NCI-H1694 (cell line): ENCODE measurements at regions not wholly inside any gene's neighbourhood (a gene's known extent, or its start where the extent isn't known, plus 50 kb on each side); places are given as distances from the start of the nearest gene placed in this dataset.

Experiments
- DNase-seq: peaks from one replicate; lab custom pipeline; 2025; lab: John Stamatoyannopoulos, UW

DNA sequence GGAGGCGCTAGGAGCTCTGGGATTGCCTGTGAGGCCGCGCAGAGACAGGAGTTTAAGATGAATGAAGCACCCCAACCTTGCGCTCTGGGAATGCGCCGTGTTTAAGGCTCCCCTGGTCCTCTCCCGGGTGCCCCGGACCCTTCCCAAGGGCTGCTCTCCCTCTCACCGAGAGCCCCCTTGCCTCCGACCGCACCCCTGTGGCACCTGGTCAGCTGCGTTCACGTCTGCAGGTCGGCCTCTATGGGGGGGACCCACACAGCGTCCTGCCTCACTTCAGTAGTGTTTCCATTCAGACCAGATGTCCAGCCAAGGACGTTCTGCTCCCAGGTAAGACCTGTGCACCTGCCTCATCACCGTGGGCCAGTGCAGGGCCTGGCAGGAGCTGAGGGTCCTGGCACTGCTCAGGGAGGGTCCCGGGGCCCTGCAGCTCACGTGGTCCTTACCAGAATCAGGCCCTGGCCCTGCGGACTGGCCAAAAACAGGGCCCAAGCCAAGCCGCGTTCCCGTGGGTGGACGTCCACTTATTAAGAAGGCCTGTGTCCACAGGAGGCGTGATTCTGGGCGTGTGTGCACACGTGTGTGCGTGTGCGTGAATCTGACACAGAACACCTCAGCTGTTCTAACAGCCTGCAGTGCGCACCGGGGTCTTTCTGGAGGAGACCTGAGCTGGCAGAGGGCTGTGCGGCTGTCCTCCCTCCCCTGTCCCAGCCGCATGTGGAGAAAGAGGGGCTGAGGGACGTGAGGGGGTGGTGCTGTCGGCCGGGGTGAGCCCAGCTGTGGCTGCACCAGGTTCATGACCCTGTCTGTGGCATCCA, 79.9 kb upstream of the BHLHE23 start:
- no peak for DNase-seq

GRCh38 chr20:63085151-63085861, 78.5 kb upstream of the BHLHE23 start:
- DNase-seq, result no peak

- DNase-seq, result no peak
Observed at GRCh38 chr20:63084563-63084927, 77.8 kb upstream of the BHLHE23 start.

- no peak for DNase-seq
Observed at GRCh38 chr20:63083831-63084562, 77.2 kb upstream of the BHLHE23 start.

GRCh38 chr20:63082939-63083735, 76.4 kb upstream of the BHLHE23 start:
- DNase-seq, result no peak

- DNase-seq, result no peak
Observed at GRCh38 chr20:63082308-63082938, 75.7 kb upstream of the BHLHE23 start.

GRCh38 chr20:63081831-63082230, 75.1 kb upstream of the BHLHE23 start:
- no peak for DNase-seq

DNA sequence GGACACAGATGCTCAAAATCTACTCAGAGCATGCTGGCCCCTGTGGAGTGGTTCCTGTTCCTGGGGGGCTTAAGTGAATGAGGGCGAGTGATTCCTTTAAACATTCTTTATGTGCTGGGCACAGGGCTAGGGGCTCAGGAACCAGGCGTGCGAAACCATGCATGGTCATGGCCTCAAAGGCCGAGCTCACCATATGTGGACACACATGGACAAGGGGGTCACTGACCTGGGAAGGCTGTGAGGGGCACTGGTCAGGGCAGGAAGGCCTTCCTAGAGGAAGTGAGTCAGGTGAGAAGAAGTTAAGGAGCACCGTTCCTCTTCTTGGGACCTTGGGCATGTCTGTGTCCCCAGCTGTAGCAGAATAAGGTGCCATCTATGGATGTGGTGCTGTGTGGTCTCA, 74.6 kb upstream of the BHLHE23 start:
- no peak for DNase-seq

- DNase-seq, result no peak
Observed at GRCh38 chr20:63080811-63081210, 74.0 kb upstream of the BHLHE23 start.

GRCh38 chr20:63080411-63080810, 73.6 kb upstream of the BHLHE23 start:
- DNase-seq, result no peak

- DNase-seq, result no peak
Observed at GRCh38 chr20:63079971-63080370, 73.2 kb upstream of the BHLHE23 start.

DNA sequence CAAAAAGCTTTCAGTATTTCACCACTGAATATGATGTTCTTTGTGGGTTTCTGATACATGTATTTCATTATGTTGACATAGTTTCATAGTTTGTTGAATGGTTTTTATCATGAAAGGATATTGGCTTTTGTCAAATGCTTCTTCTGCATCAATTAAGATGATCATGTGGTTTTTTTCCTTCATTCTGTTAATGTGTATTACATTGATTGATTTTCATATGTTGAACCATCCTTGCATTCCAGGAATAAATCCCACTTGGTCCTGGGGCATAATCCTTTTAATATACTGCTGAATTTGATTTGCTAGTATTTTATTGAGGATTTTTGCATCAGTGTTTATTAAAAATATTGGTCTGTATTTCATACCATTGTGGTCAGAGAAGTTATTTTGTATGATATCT, 70.9 kb upstream of the BHLHE23 start:
- no peak for DNase-seq

DNA sequence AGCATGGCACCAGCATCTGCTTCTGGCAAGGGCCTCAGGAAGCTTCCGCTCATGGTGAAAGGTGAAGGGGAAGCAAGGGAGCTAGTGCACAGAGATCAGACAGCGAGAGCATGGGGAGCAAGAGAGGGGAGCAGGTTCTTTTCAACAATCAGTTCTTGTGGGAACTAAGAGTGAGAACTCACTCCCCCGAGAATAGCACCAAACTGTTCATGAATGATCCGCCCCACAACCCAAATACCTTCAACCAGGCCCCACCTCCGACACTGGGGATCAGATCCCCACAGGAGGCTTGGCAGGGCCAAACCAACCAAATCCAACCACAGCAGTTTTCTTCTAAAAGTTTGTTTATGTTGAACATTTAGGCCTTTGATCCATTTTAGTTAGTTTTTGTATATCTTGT, 69.7 kb upstream of the BHLHE23 start:
- no peak for DNase-seq

DNA sequence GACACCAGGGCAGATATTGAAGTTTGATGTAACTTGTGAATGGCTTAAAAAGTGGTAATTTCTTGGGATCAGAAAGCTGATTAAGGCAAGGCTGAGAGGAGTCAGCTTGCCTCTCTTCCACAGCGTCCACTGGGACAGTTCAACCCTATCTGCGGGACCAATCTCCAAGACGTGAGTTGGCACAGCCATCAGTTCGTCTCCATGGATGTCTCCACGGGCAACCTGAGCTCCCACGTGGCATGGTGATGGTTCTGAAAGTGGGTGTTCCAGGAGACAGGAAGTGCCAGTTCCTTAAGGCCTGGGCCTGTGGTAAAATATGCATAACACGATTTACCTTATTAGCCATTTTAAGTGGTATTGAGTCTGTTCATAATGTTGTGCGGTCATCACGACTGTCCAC, 67.9 kb upstream of the BHLHE23 start:
- no peak for DNase-seq

- no peak for DNase-seq
Observed at GRCh38 chr20:63074182-63074581, 67.4 kb upstream of the BHLHE23 start.

- DNase-seq, result no peak
Observed at GRCh38 chr20:63073738-63074065, 66.9 kb upstream of the BHLHE23 start.

DNA sequence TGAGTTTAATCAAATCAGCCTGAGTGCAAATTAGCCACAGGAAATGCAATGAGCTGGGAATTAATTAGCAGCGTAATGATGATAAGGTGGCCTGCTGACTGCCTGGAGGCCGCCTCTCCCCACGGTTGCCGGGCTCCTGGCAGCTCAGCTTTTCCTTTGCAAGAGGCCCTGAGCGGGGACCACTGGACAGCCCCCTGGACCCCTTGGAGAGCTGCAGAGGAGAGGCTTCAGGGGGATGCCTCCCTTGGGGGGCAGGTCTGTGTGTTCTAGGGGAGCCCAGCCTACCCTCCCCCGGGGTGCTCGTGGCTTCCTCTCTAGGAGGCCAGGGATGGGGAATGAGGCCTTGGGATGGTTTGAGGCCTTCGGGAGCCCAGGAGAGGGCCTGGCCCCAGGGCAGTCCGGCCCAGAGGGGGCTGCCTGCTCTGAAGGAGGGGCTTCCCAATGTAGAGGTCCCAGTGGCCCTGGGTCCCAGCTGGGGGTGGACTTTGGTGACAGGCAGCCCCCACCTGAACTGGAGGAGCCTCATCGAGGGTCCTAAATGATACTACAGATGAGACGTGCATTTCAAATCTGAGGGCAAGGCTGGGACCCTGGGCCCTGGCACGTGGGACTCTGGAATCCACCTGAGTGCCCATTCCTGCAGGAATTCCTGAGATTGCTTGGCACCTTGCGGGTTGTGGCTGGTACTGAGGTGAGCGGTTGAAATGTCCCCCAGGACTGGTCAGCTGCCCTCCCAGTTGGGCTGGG, 66.4 kb upstream of the BHLHE23 start:
- no peak for DNase-seq

GRCh38 chr20:63072231-63072791, 65.5 kb upstream of the BHLHE23 start:
- DNase-seq, result no peak

- peak; percentile 26 for DNase-seq
Observed at GRCh38 chr20:63071541-63072181, 64.9 kb upstream of the BHLHE23 start.
